ENCODE measurements at regions not wholly inside any gene's neighbourhood (a gene's known extent, or its start where the extent isn't known, plus 50 kb on each side); places are given as distances from the start of the nearest gene placed in this dataset.

- TF ChIP-seq RAD21 (IDR thresholded peaks at IDR 0.05; ENCODE audit: low read depth) (no peak), POLR2AphosphoS5 (IDR thresholded peaks at IDR 0.05; ENCODE audit: low read depth, low read length) (no peak)
These were observed 172.3 kb downstream of the LYPLAL1 start (continued) for GRCh38 chr1:219345953-219346352.

- Histone ChIP-seq H3K4me2 (ENCODE audit: low read length) (no peak overlapping the region), H3K9me2 (ENCODE audit: insufficient read depth) (no peaks in the 10 kb centered on the region), H4K20me1 (ENCODE audit: insufficient read depth) (no peaks in the 10 kb centered on the region), H3K27me3 (ENCODE audit: insufficient read depth, low read length) (no peaks in the 10 kb centered on the region), H3K4me1 (ENCODE audit: control insufficient read depth in 1 of 2, insufficient read depth in 2 of 2, low read length in 2 of 2) (no peaks in the 10 kb centered on the region), H3K9ac (ENCODE audit: low read length) (no peak overlapping the region), H3K79me2 (ENCODE audit: insufficient read depth, low read length) (no peaks in the 10 kb centered on the region), H3K36me3 (ENCODE audit: control insufficient read depth in 1 of 2, insufficient read depth in 2 of 2, low read length in 2 of 2) (no peaks in the 10 kb centered on the region), H3K9me3 (ENCODE audit: control insufficient read depth in 1 of 2, insufficient read depth in 1 of 2, low read depth in 1 of 2, low read length in 2 of 2) (peaks cover 8 to 9% of the 10 kb centered on the region in 2 experiments; a peak in 3 of 4 replicates), H3K27ac (ENCODE audit: low read depth, low read length) (no peak overlapping the region), H3K4me3 (replicated peaks in 1 of 2; ENCODE audit: low read depth in 1 of 2, low read length in 2 of 2) (no peak overlapping the region), H2AFZ (ENCODE audit: low read depth, low read length, poor library complexity, severe bottlenecking) (no peak overlapping the region)
- TF ChIP-seq JUND (IDR thresholded peaks at IDR 0.05) (no peak), MAX (IDR thresholded peaks at IDR 0.05) (no peak), ZNF274 (IDR thresholded peaks at IDR 0.05; ENCODE audit: low read depth, low read length) (no peak), ATF3 (IDR thresholded peaks at IDR 0.05) (no peak), CEBPB (IDR thresholded peaks at IDR 0.05; ENCODE audit: low read depth) (no peak), ZBTB33 (IDR thresholded peaks at IDR 0.05; ENCODE audit: extremely low read depth, insufficient replicate concordance, low read length) (no peak), EGR1 (IDR thresholded peaks at IDR 0.05; ENCODE audit: low read depth) (no peak), TCF7L2 (IDR thresholded peaks at IDR 0.05; ENCODE audit: borderline replicate concordance, extremely low read depth, insufficient read depth, insufficient read length) (no peak), YY1 (IDR thresholded peaks at IDR 0.05; ENCODE audit: extremely low read depth, insufficient replicate concordance, low read depth, low read length) (no peak), SRF (IDR thresholded peaks at IDR 0.05; ENCODE audit: low read depth) (no peak), EZH2phosphoT487 (IDR thresholded peaks at IDR 0.05; ENCODE audit: borderline replicate concordance) (no peak), FOSL1 (IDR thresholded peaks at IDR 0.05; ENCODE audit: low read depth) (no peak), CBX3 (IDR thresholded peaks at IDR 0.05; ENCODE audit: low read depth) (no peak), EZH2 (IDR thresholded peaks at IDR 0.05) (no peak), REST (IDR thresholded peaks at IDR 0.05; ENCODE audit: low read depth) (no peak), POLR2AphosphoS5 (IDR thresholded peaks at IDR 0.05; ENCODE audit: low read depth, low read length) (no peak), POLR2A (IDR thresholded peaks at IDR 0.05; ENCODE audit: borderline replicate concordance, extremely low read depth, insufficient read depth, insufficient read length) (no peak), CTCF (IDR thresholded peaks at IDR 0.05 in 2 of 3, conservative IDR thresholded peaks at IDR 0.05 in 1 of 3; ENCODE audit: borderline replicate concordance in 1 of 3, insufficient read depth in 1 of 3, low read depth in 2 of 3, low read length in 2 of 3) (no peak)
- CTCF ChIA-PET: no interaction called here
- no peak for DNase-seq (ENCODE audit: low read depth, low spot score)
- BruUV-seq (replicated peaks): no TSS peak
- intact Hi-C loops (cut with micrococcal nuclease): no loop called here
- ATAC-seq: no peak
- POLR2A ChIA-PET: no interaction called here
- RAD21 ChIA-PET (ENCODE audit: low non-redundant PET in 1 of 2, low total read pairs in 2 of 2, uncharacterized antibody in 2 of 2, unreplicated experiment in 2 of 2): no interaction called here
These were observed 169.2 kb downstream of the LYPLAL1 start for GRCh38 chr1:219342836-219343235.

Measured in HCT116 (cell line).